Pancreas (tissue), 10 donors: ENCODE measurements at regions not wholly inside any gene's neighbourhood (a gene's known extent, or its start where the extent isn't known, plus 50 kb on each side); places are given as distances from the start of the nearest gene placed in this dataset.

ENCODE experiments used
- ATAC-seq, 4 donors: fragments of 200-7000 bp; cut with Tn5 transposase; one replicate each; pipeline versions ENCODE4 v1.8.0 to v1.9.1; 2020; ENCODE audit warnings: mild to moderate bottlenecking in 4 of 4, moderate library complexity in 4 of 4
- DNase-seq, 6 donors: peaks; one replicate each; pipeline ENCODE4 v3.0.0-alpha.2; 2020
- FAIRE-seq: peaks from 2 replicates; lab custom pipeline; 2012; peaks lifted over from hg19 to GRCh38; lab: Jason Lieb, UNC
- H3K27ac ChIP-seq, 4 donors: fragments of 200-600 bp; sonication (generic); 1 replicate in 3 of 4; 2 replicates in 1 of 4; pipeline versions ENCODE4 v1.5.0 to v1.8.0; 2020
- H3K27me3 ChIP-seq, 4 donors: fragments of 200-600 bp; one replicate each; pipeline ENCODE4 v1.8.0; 2021
- H3K36me3 ChIP-seq, 3 donors: fragments of 200-600 bp; sonication (generic) in 1 of 3; one replicate each; pipeline versions ENCODE4 v1.5.0 to v1.8.0; 2020 to 2021
- H3K4me1 ChIP-seq, 3 donors: fragments of 200-600 bp; one replicate each; pipeline ENCODE4 v1.8.0; 2021
- H3K4me3 ChIP-seq, 4 donors: fragments of 200-600 bp; sonication (generic) in 2 of 4; one replicate each; pipeline versions ENCODE4 v1.5.0 to v1.8.0; 2020 to 2021
- H3K9me3 ChIP-seq, 4 donors: fragments of 200-600 bp; one replicate each; pipeline ENCODE4 v1.8.0; 2021
- CTCF ChIP-seq, 4 donors: fragments of 200-600 bp; sonication (generic) in 3 of 4; IDR thresholded peaks; one replicate each; pipeline versions ENCODE4 v1.5.0 to v1.8.0; 2021; ENCODE audit warnings: antibody characterized with exemption in 4 of 4
- WGBS, 2 donors: extraction: QIAGEN DNeasy Blood & Tissue Kit; methylation state at CpG; one replicate each; pipeline ENCODE4 v1.1.7; 2013; 5-methylcytosine and 5-hydroxymethylcytosine counted together
- intact Hi-C, 3 donors: fragments of 100-400 bp; cut with DNase I; formaldehyde crosslinking; loops; one replicate each; pipeline versions ENCODE4 v1.11.1 to v1.14.2; 2022
- donor health status: healthy with polysubstance abuse.
- donor health status: DM: no; HTN: no; CAD: no; lungs with moderate emphysema.
- donor health status: DM: no; HTN: no; CAD: no.
- donor health status: control.
- donor health status: control.
- donor health status: Bipolar disorder and iron deficiency.
- donor health status: DM: yes; HTN: yes; CAD: no.
- donor health status: DM: no; HTN: no; CAD: no.
- donor health status: DM: no; HTN: no; CAD: no.
- donor health status: DM: yes; HTN: yes; CAD: no.

- DNase-seq (no peak), ATAC-seq (no peak), FAIRE-seq (no peak)
- Histone ChIP-seq H3K4me1 (no peaks in the 10 kb centered on the region), H3K4me3 (no peak overlapping the region), H3K27me3 (no peaks in the 10 kb centered on the region), H3K36me3 (no peaks in the 10 kb centered on the region), H3K27ac (no peak overlapping the region), H3K9me3 (no peaks in the 10 kb centered on the region)
- intact Hi-C loops, result loop anchor here in 1 of 3 donors (5.0 to 10.0 kb wide), 2 partner anchors 83 to 150 kb away; no protein-coding TSS in a partner anchor
- WGBS, 2 donors, result 43 to 50% methylated on average over 4 of the region's 4 CpGs
- no peak for TF ChIP-seq CTCF (IDR thresholded peaks at IDR 0.05)
These were observed 114.2 kb downstream of the DAD1 start for GRCh38 chr14:22474730-22475351.

- H3K9me3 ChIP-seq, result no peaks in the 10 kb centered on the region
- no peaks in the 10 kb centered on the region for H3K27me3 ChIP-seq
- intact Hi-C loops, result loop anchor here in 1 of 3 donors (5.0 to 10.0 kb wide), 2 partner anchors 81 to 148 kb away; no protein-coding TSS in a partner anchor
- peak; percentile 13 to 45 (median 36) for TF ChIP-seq CTCF (IDR thresholded peaks at IDR 0.05)
- WGBS, 2 donors, result 38 to 45% methylated on average over 12 of the region's 12 CpGs
- no peak overlapping the region for H3K4me3 ChIP-seq
- no peak overlapping the region for H3K27ac ChIP-seq
- ATAC-seq (peak; percentile 68 to 87 (median 76)), FAIRE-seq (no peak), DNase-seq (peak in 1 of 6 donors; percentile 58)
- no peaks in the 10 kb centered on the region for H3K36me3 ChIP-seq
- no peaks in the 10 kb centered on the region for H3K4me1 ChIP-seq
These were observed 115.8 kb downstream of the DAD1 start for GRCh38 chr14:22472935-22473854.

- 65 to 84% methylated on average over 2 of the region's 2 CpGs for WGBS, 2 donors
- H3K27me3 ChIP-seq, result no peaks in the 10 kb centered on the region
- no peaks in the 10 kb centered on the region for H3K36me3 ChIP-seq
- FAIRE-seq (no peak), ATAC-seq (no peak), DNase-seq (no peak)
- no peaks in the 10 kb centered on the region for H3K4me1 ChIP-seq
- TF ChIP-seq CTCF (IDR thresholded peaks at IDR 0.05), result no peak
- H3K4me3 ChIP-seq, result no peak overlapping the region
- no peaks in the 10 kb centered on the region for H3K9me3 ChIP-seq
- intact Hi-C loops, result loop anchor here in 1 of 3 donors (5.0 to 10.0 kb wide), 2 partner anchors 80 to 148 kb away; no protein-coding TSS in a partner anchor
- no peak overlapping the region for H3K27ac ChIP-seq
These were observed 116.6 kb downstream of the DAD1 start for GRCh38 chr14:22472466-22472865.

GRCh38 chr14:22471545-22472121 lies 117.4 kb downstream of the DAD1 start:
- Histone ChIP-seq H3K36me3 (no peaks in the 10 kb centered on the region), H3K27me3 (no peaks in the 10 kb centered on the region), H3K9me3 (no peaks in the 10 kb centered on the region), H3K4me1 (no peaks in the 10 kb centered on the region), H3K4me3 (no peak overlapping the region), H3K27ac (no peak overlapping the region)
- peak; percentile 71 to 86 (median 84) for ATAC-seq
- peak; percentile 34 to 75 (median 68) for DNase-seq
- WGBS, 2 donors, result 23 to 32% methylated on average over 7 of the region's 7 CpGs
- intact Hi-C loops, result loop anchor here in 2 of 3 donors (2.0 to 10.0 kb wide), 3 partner anchors 75 to 147 kb away; no protein-coding TSS in a partner anchor
- peak in 2 of 4 donors; percentile 30 to 34 for TF ChIP-seq CTCF (IDR thresholded peaks at IDR 0.05)
- no peak for FAIRE-seq
